ENCODE measurements at regions not wholly inside any gene's neighbourhood (a gene's known extent, or its start where the extent isn't known, plus 50 kb on each side); places are given as distances from the start of the nearest gene placed in this dataset.

GRCh38 chr7:47143339-47143738 lies 438.6 kb downstream of the TNS3 start:
- Histone ChIP-seq H3K9me3 (ENCODE audit: control insufficient read depth, insufficient read depth, low read length) (no peaks in the 10 kb centered on the region), H3K4me1 (ENCODE audit: control insufficient read depth, insufficient read depth, low read length) (no peaks in the 10 kb centered on the region), H3K27me3 (ENCODE audit: control insufficient read depth, insufficient read depth, low read length) (no peaks in the 10 kb centered on the region), H3K9ac (ENCODE audit: low read depth, low read length) (no peak overlapping the region), H3K36me3 (ENCODE audit: control insufficient read depth, insufficient read depth, low read length) (no peaks in the 10 kb centered on the region), H3K4me3 (ENCODE audit: low read depth, low read length) (no peak overlapping the region)

GRCh38 chr7:47142867-47143175 lies 439.1 kb downstream of the TNS3 start:
- Histone ChIP-seq H3K36me3 (ENCODE audit: control insufficient read depth, insufficient read depth, low read length) (no peaks in the 10 kb centered on the region), H3K27me3 (ENCODE audit: control insufficient read depth, insufficient read depth, low read length) (no peaks in the 10 kb centered on the region), H3K9me3 (ENCODE audit: control insufficient read depth, insufficient read depth, low read length) (no peaks in the 10 kb centered on the region), H3K4me3 (ENCODE audit: low read depth, low read length) (no peak overlapping the region), H3K9ac (ENCODE audit: low read depth, low read length) (no peak overlapping the region), H3K4me1 (ENCODE audit: control insufficient read depth, insufficient read depth, low read length) (no peaks in the 10 kb centered on the region)

- Histone ChIP-seq H3K36me3 (ENCODE audit: control insufficient read depth, insufficient read depth, low read length) (no peaks in the 10 kb centered on the region), H3K4me3 (ENCODE audit: low read depth, low read length) (no peak overlapping the region), H3K27me3 (ENCODE audit: control insufficient read depth, insufficient read depth, low read length) (no peaks in the 10 kb centered on the region), H3K9ac (ENCODE audit: low read depth, low read length) (no peak overlapping the region), H3K9me3 (ENCODE audit: control insufficient read depth, insufficient read depth, low read length) (no peaks in the 10 kb centered on the region), H3K4me1 (ENCODE audit: control insufficient read depth, insufficient read depth, low read length) (no peaks in the 10 kb centered on the region)
Measured at GRCh38 chr7:47142169-47142866, 439.6 kb downstream of the TNS3 start.

- Histone ChIP-seq H3K4me3 (ENCODE audit: low read depth, low read length) (no peak overlapping the region), H3K9ac (ENCODE audit: low read depth, low read length) (no peak overlapping the region), H3K36me3 (ENCODE audit: control insufficient read depth, insufficient read depth, low read length) (no peaks in the 10 kb centered on the region), H3K4me1 (ENCODE audit: control insufficient read depth, insufficient read depth, low read length) (no peaks in the 10 kb centered on the region), H3K9me3 (ENCODE audit: control insufficient read depth, insufficient read depth, low read length) (no peaks in the 10 kb centered on the region), H3K27me3 (ENCODE audit: control insufficient read depth, insufficient read depth, low read length) (no peaks in the 10 kb centered on the region)
Measured at GRCh38 chr7:47132471-47132870, 449.4 kb downstream of the TNS3 start.

GRCh38 chr7:47128700-47129099 lies 453.2 kb downstream of the TNS3 start:
- Histone ChIP-seq H3K9ac (ENCODE audit: low read depth, low read length) (no peak overlapping the region), H3K4me3 (ENCODE audit: low read depth, low read length) (no peak overlapping the region), H3K36me3 (ENCODE audit: control insufficient read depth, insufficient read depth, low read length) (no peaks in the 10 kb centered on the region), H3K27me3 (ENCODE audit: control insufficient read depth, insufficient read depth, low read length) (no peaks in the 10 kb centered on the region), H3K9me3 (ENCODE audit: control insufficient read depth, insufficient read depth, low read length) (no peaks in the 10 kb centered on the region), H3K4me1 (ENCODE audit: control insufficient read depth, insufficient read depth, low read length) (no peaks in the 10 kb centered on the region)

- Histone ChIP-seq H3K9ac (ENCODE audit: low read depth, low read length) (no peak overlapping the region), H3K4me1 (ENCODE audit: control insufficient read depth, insufficient read depth, low read length) (no peaks in the 10 kb centered on the region), H3K27me3 (ENCODE audit: control insufficient read depth, insufficient read depth, low read length) (no peaks in the 10 kb centered on the region), H3K4me3 (ENCODE audit: low read depth, low read length) (no peak overlapping the region), H3K9me3 (ENCODE audit: control insufficient read depth, insufficient read depth, low read length) (no peaks in the 10 kb centered on the region), H3K36me3 (ENCODE audit: control insufficient read depth, insufficient read depth, low read length) (no peaks in the 10 kb centered on the region)
Measured at GRCh38 chr7:47125529-47125928, 456.4 kb downstream of the TNS3 start.

GRCh38 chr7:47119261-47119865 lies 462.5 kb downstream of the TNS3 start:
- Histone ChIP-seq H3K9me3 (ENCODE audit: control insufficient read depth, insufficient read depth, low read length) (no peaks in the 10 kb centered on the region), H3K9ac (ENCODE audit: low read depth, low read length) (no peak overlapping the region), H3K27me3 (ENCODE audit: control insufficient read depth, insufficient read depth, low read length) (no peaks in the 10 kb centered on the region), H3K4me3 (ENCODE audit: low read depth, low read length) (no peak overlapping the region), H3K4me1 (ENCODE audit: control insufficient read depth, insufficient read depth, low read length) (no peaks in the 10 kb centered on the region), H3K36me3 (ENCODE audit: control insufficient read depth, insufficient read depth, low read length) (no peaks in the 10 kb centered on the region)

GRCh38 chr7:47104206-47104549 lies 477.7 kb downstream of the TNS3 start:
- H3K4me1 ChIP-seq (ENCODE audit: control insufficient read depth, insufficient read depth, low read length): no peaks in the 10 kb centered on the region
- no peak overlapping the region for H3K4me3 ChIP-seq (ENCODE audit: low read depth, low read length)
- no peaks in the 10 kb centered on the region for H3K27me3 ChIP-seq (ENCODE audit: control insufficient read depth, insufficient read depth, low read length)
- no peak overlapping the region for H3K9ac ChIP-seq (ENCODE audit: low read depth, low read length)
- H3K9me3 ChIP-seq (ENCODE audit: control insufficient read depth, insufficient read depth, low read length): no peaks in the 10 kb centered on the region
- no peaks in the 10 kb centered on the region for H3K36me3 ChIP-seq (ENCODE audit: control insufficient read depth, insufficient read depth, low read length)

- Histone ChIP-seq H3K9ac (ENCODE audit: low read depth, low read length) (no peak overlapping the region), H3K36me3 (ENCODE audit: control insufficient read depth, insufficient read depth, low read length) (no peaks in the 10 kb centered on the region), H3K27me3 (ENCODE audit: control insufficient read depth, insufficient read depth, low read length) (no peaks in the 10 kb centered on the region), H3K4me1 (ENCODE audit: control insufficient read depth, insufficient read depth, low read length) (no peaks in the 10 kb centered on the region), H3K9me3 (ENCODE audit: control insufficient read depth, insufficient read depth, low read length) (no peaks in the 10 kb centered on the region), H3K4me3 (ENCODE audit: low read depth, low read length) (no peak overlapping the region)
Measured at GRCh38 chr7:47103498-47104205, 478.3 kb downstream of the TNS3 start.

GRCh38 chr7:47102331-47102841 lies 479.5 kb downstream of the TNS3 start:
- no peaks in the 10 kb centered on the region for H3K27me3 ChIP-seq (ENCODE audit: control insufficient read depth, insufficient read depth, low read length)
- H3K9ac ChIP-seq (ENCODE audit: low read depth, low read length): no peak overlapping the region
- H3K36me3 ChIP-seq (ENCODE audit: control insufficient read depth, insufficient read depth, low read length): no peaks in the 10 kb centered on the region
- H3K4me1 ChIP-seq (ENCODE audit: control insufficient read depth, insufficient read depth, low read length): no peaks in the 10 kb centered on the region
- no peaks in the 10 kb centered on the region for H3K9me3 ChIP-seq (ENCODE audit: control insufficient read depth, insufficient read depth, low read length)
- no peak overlapping the region for H3K4me3 ChIP-seq (ENCODE audit: low read depth, low read length)

GRCh38 chr7:47100817-47101435 lies 481.0 kb downstream of the TNS3 start:
- no peaks in the 10 kb centered on the region for H3K9me3 ChIP-seq (ENCODE audit: control insufficient read depth, insufficient read depth, low read length)
- no peak overlapping the region for H3K4me3 ChIP-seq (ENCODE audit: low read depth, low read length)
- H3K27me3 ChIP-seq (ENCODE audit: control insufficient read depth, insufficient read depth, low read length): no peaks in the 10 kb centered on the region
- H3K36me3 ChIP-seq (ENCODE audit: control insufficient read depth, insufficient read depth, low read length): no peaks in the 10 kb centered on the region
- no peak overlapping the region for H3K9ac ChIP-seq (ENCODE audit: low read depth, low read length)
- H3K4me1 ChIP-seq (ENCODE audit: control insufficient read depth, insufficient read depth, low read length): no peaks in the 10 kb centered on the region
